ACHN (cell line): ENCODE measurements at regions not wholly inside any gene's neighbourhood (a gene's known extent, or its start where the extent isn't known, plus 50 kb on each side); places are given as distances from the start of the nearest gene placed in this dataset.
"Not testable (repeated sequence)": the region's sequence is repeated elsewhere in the genome, so short reads cannot be mapped to it uniquely, and the experiment has no call there.

Experiments used
- DNase-seq: peaks from one replicate; pipeline ENCODE4 v3.0.0-alpha.2; 2015
- in situ Hi-C: cut with HindIII; loops from 2 replicates; pipeline ENCODE4 v1.10.0; 2017; ENCODE audit warnings: low sequenced_read_pairs, low pct_ligation_motif_present, low pct_unique_long_range_greater_than_20kb

GRCh38 chr3:144942093-144942837 is 970.6 kb downstream of the DIPK2A start:
- in situ Hi-C loops: no loop called here
- DNase-seq: no peak

- in situ Hi-C loops: no loop called here
- DNase-seq: no peak
Measured at GRCh38 chr3:144942838-144943197, 971.2 kb downstream of the DIPK2A start.

- no peak for DNase-seq
- in situ Hi-C loops: no loop called here
Measured at GRCh38 chr3:144947895-144948294, 976.3 kb downstream of the DIPK2A start.

GRCh38 chr3:144948711-144949110 is 977.1 kb downstream of the DIPK2A start:
- in situ Hi-C loops: no loop called here
- DNase-seq: no peak

GRCh38 chr3:144953959-144954358 is 982.3 kb downstream of the DIPK2A start:
- in situ Hi-C loops: no loop called here
- DNase-seq: no peak

- no peak for DNase-seq
- in situ Hi-C loops: no loop called here
Measured at GRCh38 chr3:144957398-144958101, 985.9 kb downstream of the DIPK2A start.

GRCh38 chr3:144963810-144964209 is 992.2 kb downstream of the DIPK2A start:
- no peak for DNase-seq
- in situ Hi-C loops: no loop called here

- in situ Hi-C loops: no loop called here
- DNase-seq: no peak
Measured at GRCh38 chr3:144966560-144966959, 994.9 kb downstream of the DIPK2A start.

- no peak for DNase-seq
- in situ Hi-C loops: no loop called here
Measured at GRCh38 chr3:144968750-144969350, 997.2 kb downstream of the DIPK2A start.

- DNase-seq, in situ Hi-C loops: not testable (repeated sequence)
Measured at GRCh38 chr3:144984481-144984880, 1012.9 kb downstream of the DIPK2A start.

- DNase-seq: no peak
- in situ Hi-C loops: no loop called here
Measured at GRCh38 chr3:144989807-144990206, 1018.2 kb downstream of the DIPK2A start.

- in situ Hi-C loops: no loop called here
- no peak for DNase-seq
Measured at GRCh38 chr3:144995856-144996255, 1024.2 kb downstream of the DIPK2A start.

- in situ Hi-C loops: no loop called here
- no peak for DNase-seq
Measured at GRCh38 chr3:145005427-145005826, 1033.8 kb downstream of the DIPK2A start.

GRCh38 chr3:145006271-145006670 is 1034.6 kb downstream of the DIPK2A start:
- in situ Hi-C loops: no loop called here
- DNase-seq: no peak

- in situ Hi-C loops: no loop called here
- no peak for DNase-seq
Measured at GRCh38 chr3:145013931-145014330, 1042.3 kb downstream of the DIPK2A start.

- in situ Hi-C loops: no loop called here
- DNase-seq: no peak
Measured at GRCh38 chr3:145015253-145015652, 1043.6 kb downstream of the DIPK2A start.

- DNase-seq: no peak
- in situ Hi-C loops: no loop called here
Measured at GRCh38 chr3:145017959-145018358, 1046.3 kb downstream of the DIPK2A start.

GRCh38 chr3:145022447-145022846 is 1050.8 kb downstream of the DIPK2A start:
- no peak for DNase-seq
- in situ Hi-C loops: no loop called here

- no peak for DNase-seq
Measured at GRCh38 chr3:145024700-145025099, 1053.1 kb downstream of the DIPK2A start.

GRCh38 chr3:145027186-145027585 is 1055.6 kb downstream of the DIPK2A start:
- in situ Hi-C loops, DNase-seq: not testable (repeated sequence)

More at GRCh38 chr3:145024700-145025099, 1053.1 kb downstream of the DIPK2A start:
- in situ Hi-C loops: no loop called here
